Activated T-cell treated with anti-CD3 and anti-CD28 coated beads for 24 hours (primary cell): ENCODE measurements at regions not wholly inside any gene's neighbourhood (a gene's known extent, or its start where the extent isn't known, plus 50 kb on each side); places are given as distances from the start of the nearest gene placed in this dataset.

Source experiments
- DNase-seq: peaks from one replicate; pipeline ENCODE4 v3.0.0-alpha.2; 2020; ENCODE audit warnings: low read depth

DNA sequence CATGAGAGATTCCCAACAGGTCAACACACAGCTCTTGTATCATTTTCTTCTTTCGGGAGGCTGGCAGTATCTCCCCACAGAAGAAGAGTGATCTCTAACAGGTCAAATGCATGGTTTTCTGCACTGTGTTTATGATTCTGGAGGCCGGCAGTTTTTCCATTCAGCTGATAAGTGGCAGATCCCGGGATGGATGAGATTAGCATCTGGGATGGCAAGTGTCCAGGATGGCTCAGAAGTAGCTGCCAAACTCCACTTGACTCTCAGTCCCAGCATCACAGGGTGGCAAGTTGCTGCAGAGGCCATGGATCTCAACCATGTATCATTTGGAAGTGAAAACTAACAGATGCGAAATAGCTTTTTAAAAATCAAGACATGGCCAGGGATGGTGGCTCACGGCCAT, 97.8 kb upstream of the SLC44A1 start:
- DNase-seq: no peak

DNA sequence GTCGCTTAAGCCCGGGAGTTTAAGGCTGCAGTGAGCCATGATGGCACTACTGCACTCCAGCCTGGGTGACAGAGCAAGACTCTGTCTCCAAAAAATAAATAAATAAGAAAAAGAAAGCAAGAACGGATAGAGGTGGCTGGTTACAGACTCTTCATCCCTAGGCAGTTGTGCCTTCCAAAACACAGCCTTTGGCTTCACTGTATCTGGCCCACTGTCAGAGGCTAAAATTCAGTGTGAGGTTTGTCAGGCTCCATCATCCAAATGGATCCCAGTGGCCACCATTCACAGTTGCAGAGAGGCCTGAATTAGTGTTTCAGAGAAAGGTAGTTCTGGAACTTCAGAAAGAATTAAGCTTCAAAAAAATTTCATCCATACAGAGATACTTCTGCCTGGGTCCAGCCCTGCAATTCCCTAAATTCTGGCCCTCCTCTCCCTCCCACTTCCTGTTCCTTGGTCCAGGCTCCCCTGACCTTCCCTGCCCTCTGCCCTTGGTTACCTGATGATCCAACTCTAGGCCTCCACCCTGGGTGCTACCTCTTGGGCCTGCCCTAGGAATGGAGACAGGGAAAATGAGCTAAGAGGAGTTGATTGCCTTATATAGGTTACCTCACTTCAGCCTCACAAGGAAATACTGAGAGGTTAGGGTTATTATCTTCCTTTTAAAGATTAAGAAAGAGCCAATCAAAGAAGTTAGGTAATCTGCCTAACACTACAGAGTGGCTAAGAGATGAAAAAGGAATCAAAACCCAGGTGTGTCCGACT, 97.2 kb upstream of the SLC44A1 start:
- no peak for DNase-seq

DNA sequence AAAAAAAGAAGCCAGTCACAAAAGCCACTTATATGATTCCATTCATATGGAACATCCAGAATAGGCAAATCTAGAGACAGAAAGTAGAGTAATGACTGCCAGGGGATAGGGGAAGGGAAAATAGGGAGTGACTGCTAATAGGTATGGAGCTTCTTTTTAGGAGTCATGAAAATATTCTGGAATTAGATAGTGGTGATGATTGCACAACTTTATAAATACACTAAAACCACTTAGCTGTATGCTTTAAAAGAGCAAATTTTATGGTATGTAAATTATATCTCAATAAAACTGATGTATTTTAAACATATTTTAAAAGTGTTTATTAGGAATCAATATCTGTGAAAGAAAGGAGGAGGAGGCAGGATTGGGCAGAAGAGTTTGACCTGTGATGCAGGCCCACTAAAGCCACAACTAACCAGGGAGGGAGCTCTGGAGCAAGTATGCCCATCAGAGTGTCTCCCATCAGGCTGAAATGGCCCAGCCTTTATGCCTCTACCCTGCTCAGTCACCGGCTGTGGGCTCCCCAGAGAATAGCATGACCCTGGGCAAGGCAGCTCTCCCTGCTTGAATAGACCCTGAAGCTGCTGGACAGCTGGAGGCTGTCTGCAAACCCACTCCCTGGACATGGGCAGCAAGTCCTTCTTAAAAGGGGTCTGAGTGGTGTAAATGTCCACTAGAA, 96.0 kb upstream of the SLC44A1 start:
- DNase-seq: no peak

DNA sequence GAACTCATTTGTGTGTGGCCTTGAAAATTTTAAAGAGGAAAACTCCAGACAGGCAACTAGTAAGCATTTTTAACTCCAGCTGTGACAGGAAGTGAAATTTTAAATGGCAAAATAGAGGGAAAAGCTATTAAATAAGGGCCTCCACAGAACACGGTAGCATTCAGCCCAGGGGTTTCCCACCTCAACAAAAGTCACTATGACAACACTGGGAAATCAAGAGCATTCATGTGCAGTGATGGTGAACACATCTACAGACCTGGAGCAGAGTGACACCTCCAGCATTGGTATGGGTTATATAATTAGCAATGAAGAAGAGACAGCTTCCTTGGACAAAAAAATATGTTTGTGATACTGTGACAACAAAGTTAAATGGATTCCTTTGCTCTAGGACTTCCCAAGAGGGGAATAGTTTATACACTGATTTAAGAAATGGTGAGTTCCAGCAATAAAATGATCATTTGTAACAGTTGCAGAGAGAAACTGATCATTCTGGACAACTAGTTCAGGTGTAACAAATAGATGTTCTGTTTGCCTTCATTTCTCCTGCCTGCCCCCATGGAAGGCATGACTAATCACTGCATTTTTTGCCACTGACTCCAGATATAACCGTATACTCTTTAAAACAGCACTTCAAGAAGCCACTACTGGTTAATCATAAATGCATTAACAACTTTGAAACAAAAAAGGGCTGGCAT, 93.3 kb upstream of the SLC44A1 start:
- DNase-seq: no peak

GRCh38 chr9:105151686-105151995, 92.8 kb upstream of the SLC44A1 start:
- DNase-seq: no peak

DNA sequence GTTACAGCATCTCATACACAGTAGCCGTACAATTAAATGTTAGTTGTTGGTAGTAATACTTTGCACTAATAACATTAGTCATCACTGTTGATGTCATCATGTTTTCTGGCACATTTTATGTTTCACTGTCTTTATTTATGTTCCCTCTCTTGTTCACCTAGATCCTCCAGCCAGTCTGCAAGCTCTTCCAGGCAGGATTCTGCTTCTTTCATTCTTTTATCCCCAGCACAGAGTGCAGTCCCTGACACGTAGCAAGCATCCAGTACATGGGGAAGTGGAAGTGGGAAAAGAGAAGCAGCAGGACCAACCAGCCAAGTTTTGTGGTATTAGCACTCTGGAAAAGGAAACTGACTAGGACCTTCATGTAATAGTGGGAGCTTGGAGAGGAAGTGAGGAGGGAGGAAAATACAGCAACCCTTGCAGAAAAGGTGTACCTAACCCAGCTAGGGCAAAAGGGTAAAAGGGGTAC, 89.7 kb upstream of the SLC44A1 start:
- no peak for DNase-seq

DNA sequence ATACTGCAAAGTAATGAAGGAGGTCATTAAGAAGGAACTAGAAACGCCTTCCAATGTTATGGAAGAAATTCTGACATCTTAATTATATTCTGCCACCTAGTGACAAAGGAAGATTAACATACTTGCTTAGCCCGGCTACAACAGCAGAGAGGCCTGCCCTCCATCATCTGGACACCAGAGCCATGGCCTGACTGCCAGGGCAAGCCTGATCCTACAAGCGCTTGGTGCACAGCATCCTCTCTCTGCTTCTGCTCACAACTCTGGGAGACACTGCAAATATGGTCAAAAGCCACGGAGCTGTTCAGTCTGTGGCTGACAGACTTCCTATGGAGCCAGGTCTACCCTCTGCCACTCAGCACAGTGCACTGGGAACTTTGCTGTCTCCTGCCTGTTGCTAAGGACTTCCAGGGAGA, 87.3 kb upstream of the SLC44A1 start:
- no peak for DNase-seq

GRCh38 chr9:105158020-105158419, 86.4 kb upstream of the SLC44A1 start:
- DNase-seq: no peak

DNA sequence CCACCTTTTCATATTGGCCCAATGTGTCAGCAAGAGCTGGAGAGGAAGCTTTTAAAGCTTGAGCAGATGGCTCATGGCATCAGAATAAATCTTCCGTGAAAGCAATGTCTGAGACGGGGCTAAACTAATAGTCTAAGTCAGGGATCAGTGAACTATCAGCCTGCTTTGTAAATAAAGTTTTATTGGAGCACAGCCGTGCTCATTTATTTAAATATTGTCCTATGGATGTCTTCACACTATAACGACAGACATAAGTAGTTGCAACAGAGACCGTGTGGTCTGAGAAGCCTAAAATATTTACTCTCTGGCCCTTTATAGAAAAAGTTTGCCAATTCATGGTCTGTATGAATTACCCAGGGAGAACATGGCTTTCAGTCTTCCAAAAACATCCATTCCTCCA, 85.6 kb upstream of the SLC44A1 start:
- DNase-seq: no peak

DNA sequence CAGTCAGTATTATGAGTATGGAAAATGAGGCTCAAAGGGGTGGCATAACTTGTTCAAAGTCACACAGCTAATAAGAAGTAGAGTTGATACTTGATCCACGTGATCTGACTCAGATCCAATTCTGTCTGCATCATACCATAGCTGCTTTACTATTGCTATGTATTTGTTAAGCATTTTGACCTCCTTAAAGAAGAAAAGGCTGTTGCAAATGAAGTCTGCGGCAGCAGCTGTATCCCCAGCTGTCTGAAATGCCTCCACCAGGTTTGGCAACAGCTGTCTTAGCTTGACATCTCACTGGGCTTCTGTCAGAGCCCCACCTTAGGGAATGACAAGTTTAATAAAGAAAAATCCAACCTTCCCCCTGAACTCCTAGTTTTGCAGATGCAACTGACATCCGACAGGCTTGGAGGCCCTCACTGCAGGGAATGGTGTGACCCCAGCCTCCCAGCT, 75.6 kb upstream of the SLC44A1 start:
- no peak for DNase-seq

DNA sequence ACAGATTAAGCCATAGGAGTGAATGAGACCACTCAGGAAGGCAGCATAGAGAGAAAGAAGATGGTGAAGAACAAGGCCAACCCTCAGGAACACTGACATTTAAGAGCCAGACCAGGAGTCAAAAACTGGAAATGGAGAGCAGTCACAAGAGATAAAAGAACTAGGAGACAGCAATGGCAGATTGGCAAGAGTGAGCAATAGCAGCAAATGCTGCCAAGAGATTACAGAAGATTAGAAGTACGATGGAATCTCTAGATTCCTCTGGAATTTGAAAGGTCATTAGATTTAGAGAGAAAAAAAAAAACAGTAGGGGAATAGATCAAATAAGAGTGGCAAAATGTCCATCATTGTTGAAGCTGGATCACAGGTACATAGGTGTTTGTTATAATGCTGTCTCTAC, 73.4 kb upstream of the SLC44A1 start:
- no peak for DNase-seq

- no peak for DNase-seq
Observed at GRCh38 chr9:105171589-105171988, 72.9 kb upstream of the SLC44A1 start.

DNA sequence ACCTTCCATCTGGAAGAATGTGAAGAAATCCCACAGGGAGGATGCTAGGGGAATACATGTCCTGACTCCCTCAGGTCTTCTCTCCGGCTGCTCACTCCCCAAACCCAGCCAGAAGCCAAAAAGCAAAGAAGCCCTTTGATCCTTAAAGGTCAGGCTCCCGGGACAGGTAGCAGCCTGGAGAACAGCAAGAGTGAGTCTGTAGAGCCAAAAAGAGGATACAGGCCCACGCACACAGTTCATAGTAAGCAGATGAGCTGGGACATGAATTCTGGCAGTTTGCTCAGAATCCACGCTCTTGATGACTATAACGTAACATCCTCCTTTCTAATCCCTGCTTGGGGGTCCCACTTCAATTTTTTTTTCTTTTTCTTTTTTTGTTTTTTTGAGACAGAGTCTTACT, 72.0 kb upstream of the SLC44A1 start:
- no peak for DNase-seq

- DNase-seq: no peak
Observed at GRCh38 chr9:105173306-105173705, 71.1 kb upstream of the SLC44A1 start.

DNA sequence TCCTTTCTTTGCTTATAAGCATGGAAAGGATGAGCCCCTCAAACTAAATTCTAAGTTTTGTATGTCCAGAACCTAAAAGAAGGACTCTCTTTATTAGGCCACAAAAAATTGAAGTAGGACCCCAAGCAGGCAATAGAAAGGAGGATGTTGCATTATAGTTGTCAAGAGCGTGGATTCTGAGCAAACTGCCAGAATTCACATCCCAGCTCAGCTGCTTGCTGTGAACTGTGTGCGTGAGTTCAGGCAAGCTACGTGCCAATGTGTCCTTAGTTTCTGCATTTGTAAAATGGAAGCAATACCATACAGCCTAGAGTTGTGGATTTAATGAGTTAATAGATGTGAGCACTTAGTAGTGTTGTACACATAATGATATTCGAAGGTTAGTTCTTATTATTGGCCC, 70.6 kb upstream of the SLC44A1 start:
- no peak for DNase-seq

DNA sequence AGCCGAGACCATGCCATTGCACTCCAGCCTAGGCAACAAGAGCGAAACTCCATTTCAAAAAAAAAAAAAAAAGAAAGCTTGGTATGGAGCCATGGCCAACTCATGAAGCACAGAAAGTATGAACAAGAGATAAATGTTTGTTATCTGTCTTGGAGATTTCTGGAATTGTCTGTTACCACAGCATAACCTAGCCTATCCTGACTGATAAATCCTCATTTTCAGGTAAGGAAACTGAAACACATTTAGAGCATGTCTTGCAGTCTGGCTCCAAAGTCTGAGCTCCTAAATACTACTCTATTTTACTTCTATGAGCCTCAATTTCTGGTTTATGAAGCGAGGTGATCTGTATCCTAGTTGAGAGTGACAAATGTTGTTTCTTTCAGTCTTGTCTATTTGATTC, 68.3 kb upstream of the SLC44A1 start:
- DNase-seq: no peak

DNA sequence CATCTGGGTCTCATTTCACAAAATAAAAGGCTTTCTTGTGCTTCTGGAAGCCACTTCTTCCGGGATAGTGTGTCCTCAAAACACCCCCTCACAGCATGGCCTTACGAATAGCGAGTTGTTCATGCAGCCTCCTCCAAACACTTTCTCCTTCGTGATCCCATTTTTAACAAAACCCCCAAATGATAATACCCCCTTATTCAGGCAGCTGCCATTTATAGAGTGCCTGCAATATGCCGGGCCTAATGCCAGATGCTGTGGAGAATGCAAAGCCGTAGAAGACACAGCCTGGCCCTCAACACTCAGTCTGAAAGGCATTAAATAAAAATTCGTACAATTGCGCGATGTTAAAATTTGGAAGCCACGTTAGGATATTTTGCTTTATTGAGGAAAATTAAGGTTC, 66.4 kb upstream of the SLC44A1 start:
- DNase-seq: no peak

GRCh38 chr9:105187781-105188180, 56.7 kb upstream of the SLC44A1 start:
- DNase-seq: no peak

- DNase-seq: no peak
Observed at GRCh38 chr9:105188746-105189145, 55.7 kb upstream of the SLC44A1 start.

GRCh38 chr9:105191508-105192121, 52.8 kb upstream of the SLC44A1 start:
- DNase-seq: no peak

GRCh38 chr9:105193560-105193959, 50.9 kb upstream of the SLC44A1 start:
- DNase-seq: no peak

- DNase-seq: no peak
Observed at GRCh38 chr9:105194234-105194633, 50.2 kb upstream of the SLC44A1 start.
